Vagina (tissue), 2 donors: ENCODE measurements at regions not wholly inside any gene's neighbourhood (a gene's known extent, or its start where the extent isn't known, plus 50 kb on each side); places are given as distances from the start of the nearest gene placed in this dataset.

ENCODE experiments used
- CTCF ChIP-seq, 3 experiments: fragments of 450-650 bp in 2 of 3; fragments of 200-600 bp in 1 of 3; sonication (generic) in 1 of 3; IDR thresholded peaks; one replicate each; pipeline ENCODE4 v1.5.1; 2017 to 2019; ENCODE audit warnings: antibody characterized with exemption in 3 of 3, mild to moderate bottlenecking in 2 of 3, moderate library complexity in 2 of 3
- POLR2A ChIP-seq, 2 donors: fragments of 450-650 bp; IDR thresholded peaks; one replicate each; pipeline ENCODE4 v1.6.1; 2017; ENCODE audit warnings: antibody characterized with exemption in 2 of 2, mild to moderate bottlenecking in 2 of 2, moderate library complexity in 2 of 2
- POLR2AphosphoS5 ChIP-seq, 2 donors: sonication (generic); formaldehyde crosslinking; IDR thresholded peaks; one replicate each; pipeline ENCODE4 v1.9.0; 2017; ENCODE audit warnings: antibody characterized with exemption in 2 of 2, mild to moderate bottlenecking in 2 of 2, low read depth in 1 of 2; ENCODE audit not compliant: insufficient read depth in 1 of 2

GRCh38 chr7:369476-370258 is 79.7 kb downstream of the FOXL3 start:
- no peak for TF ChIP-seq CTCF (IDR thresholded peaks at IDR 0.05)
- TF ChIP-seq POLR2AphosphoS5 (IDR thresholded peaks at IDR 0.05; ENCODE audit: insufficient read depth in 1 of 2, low read depth in 1 of 2) = no peak
- TF ChIP-seq POLR2A (IDR thresholded peaks at IDR 0.05) = no peak
